ENCODE measurements at regions not wholly inside any gene's neighbourhood (a gene's known extent, or its start where the extent isn't known, plus 50 kb on each side); places are given as distances from the start of the nearest gene placed in this dataset.

- H3K27ac ChIP-seq: no peak overlapping the region
- H3K36me3 ChIP-seq (ENCODE audit: insufficient read depth, low read length): no peaks in the 10 kb centered on the region
- no peaks in the 10 kb centered on the region; the same call in 1 of the 2 replicates for H3K9me3 ChIP-seq (ENCODE audit: low read depth, low read length)
- DNase-seq (ENCODE audit: low read depth, low spot score): no peak
- TF ChIP-seq FOXP2 (optimal IDR thresholded peaks at IDR 0.05; ENCODE audit: control extremely low read depth, extremely low read length, insufficient read depth) (no peak), POLR2AphosphoS5 (IDR thresholded peaks at IDR 0.05; ENCODE audit: borderline replicate concordance, low read depth, low read length) (no peak), EZH2 (IDR thresholded peaks at IDR 0.05) (no peak)
- H3K4me3 ChIP-seq: no peak overlapping the region
- no peak overlapping the region for H3K9ac ChIP-seq (ENCODE audit: insufficient read length)
Measured at GRCh38 chr6:78594668-78595066, 272.7 kb upstream of the IRAK1BP1 start.

GRCh38 chr6:78597966-78598365 lies 269.4 kb upstream of the IRAK1BP1 start:
- DNase-seq (ENCODE audit: low read depth, low spot score): no peak
- H3K9ac ChIP-seq (ENCODE audit: insufficient read length): no peak overlapping the region
- H3K4me3 ChIP-seq: no peak overlapping the region
- H3K27ac ChIP-seq: no peak overlapping the region
- no peaks in the 10 kb centered on the region for H3K9me3 ChIP-seq (ENCODE audit: low read depth, low read length)
- H3K36me3 ChIP-seq (ENCODE audit: insufficient read depth, low read length): no peaks in the 10 kb centered on the region
- TF ChIP-seq EZH2 (IDR thresholded peaks at IDR 0.05) (no peak), FOXP2 (optimal IDR thresholded peaks at IDR 0.05; ENCODE audit: control extremely low read depth, extremely low read length, insufficient read depth) (no peak), POLR2AphosphoS5 (IDR thresholded peaks at IDR 0.05; ENCODE audit: borderline replicate concordance, low read depth, low read length) (no peak)

- TF ChIP-seq EZH2 (IDR thresholded peaks at IDR 0.05): no peak
- no peak for TF ChIP-seq POLR2AphosphoS5 (IDR thresholded peaks at IDR 0.05; ENCODE audit: borderline replicate concordance, low read depth, low read length)
- no peak for TF ChIP-seq FOXP2 (optimal IDR thresholded peaks at IDR 0.05; ENCODE audit: control extremely low read depth, extremely low read length, insufficient read depth)
- Histone ChIP-seq H3K27ac (no peak overlapping the region), H3K9ac (ENCODE audit: insufficient read length) (no peak overlapping the region), H3K4me3 (no peak overlapping the region), H3K9me3 (ENCODE audit: low read depth, low read length) (no peaks in the 10 kb centered on the region), H3K36me3 (ENCODE audit: insufficient read depth, low read length) (no peaks in the 10 kb centered on the region)
- DNase-seq (ENCODE audit: low read depth, low spot score): no peak
Measured at GRCh38 chr6:78598966-78599365, 268.4 kb upstream of the IRAK1BP1 start.

- Histone ChIP-seq H3K4me3 (no peak overlapping the region), H3K27ac (no peak overlapping the region), H3K9me3 (ENCODE audit: low read depth, low read length) (no peaks in the 10 kb centered on the region), H3K36me3 (ENCODE audit: insufficient read depth, low read length) (no peaks in the 10 kb centered on the region), H3K9ac (ENCODE audit: insufficient read length) (no peak overlapping the region)
- no peak for DNase-seq (ENCODE audit: low read depth, low spot score)
- TF ChIP-seq POLR2AphosphoS5 (IDR thresholded peaks at IDR 0.05; ENCODE audit: borderline replicate concordance, low read depth, low read length): no peak
- no peak for TF ChIP-seq FOXP2 (optimal IDR thresholded peaks at IDR 0.05; ENCODE audit: control extremely low read depth, extremely low read length, insufficient read depth)
- no peak for TF ChIP-seq EZH2 (IDR thresholded peaks at IDR 0.05)
Measured at GRCh38 chr6:78599526-78599925, 267.8 kb upstream of the IRAK1BP1 start.

- no peak for DNase-seq (ENCODE audit: low read depth, low spot score)
- Histone ChIP-seq H3K36me3 (ENCODE audit: insufficient read depth, low read length) (no peaks in the 10 kb centered on the region), H3K9ac (ENCODE audit: insufficient read length) (no peak overlapping the region), H3K4me3 (no peak overlapping the region), H3K9me3 (ENCODE audit: low read depth, low read length) (no peaks in the 10 kb centered on the region), H3K27ac (no peak overlapping the region)
- TF ChIP-seq FOXP2 (optimal IDR thresholded peaks at IDR 0.05; ENCODE audit: control extremely low read depth, extremely low read length, insufficient read depth) (no peak), POLR2AphosphoS5 (IDR thresholded peaks at IDR 0.05; ENCODE audit: borderline replicate concordance, low read depth, low read length) (no peak), EZH2 (IDR thresholded peaks at IDR 0.05) (no peak)
Measured at GRCh38 chr6:78605909-78606446, 261.4 kb upstream of the IRAK1BP1 start.

- TF ChIP-seq FOXP2 (optimal IDR thresholded peaks at IDR 0.05; ENCODE audit: control extremely low read depth, extremely low read length, insufficient read depth): no peak
- no peak for TF ChIP-seq EZH2 (IDR thresholded peaks at IDR 0.05)
- no peak for TF ChIP-seq POLR2AphosphoS5 (IDR thresholded peaks at IDR 0.05; ENCODE audit: borderline replicate concordance, low read depth, low read length)
- Histone ChIP-seq H3K9ac (ENCODE audit: insufficient read length) (no peak overlapping the region), H3K4me3 (no peak overlapping the region), H3K36me3 (ENCODE audit: insufficient read depth, low read length) (no peaks in the 10 kb centered on the region), H3K9me3 (ENCODE audit: low read depth, low read length) (no peaks in the 10 kb centered on the region), H3K27ac (no peak overlapping the region)
- no peak for DNase-seq (ENCODE audit: low read depth, low spot score)
Measured at GRCh38 chr6:78607189-78607588, 260.2 kb upstream of the IRAK1BP1 start.

- TF ChIP-seq FOXP2 (optimal IDR thresholded peaks at IDR 0.05; ENCODE audit: control extremely low read depth, extremely low read length, insufficient read depth) (no peak), EZH2 (IDR thresholded peaks at IDR 0.05) (no peak), POLR2AphosphoS5 (IDR thresholded peaks at IDR 0.05; ENCODE audit: borderline replicate concordance, low read depth, low read length) (no peak)
- Histone ChIP-seq H3K4me3 (no peak overlapping the region), H3K36me3 (ENCODE audit: insufficient read depth, low read length) (no peaks in the 10 kb centered on the region), H3K27ac (no peak overlapping the region), H3K9ac (ENCODE audit: insufficient read length) (no peak overlapping the region), H3K9me3 (ENCODE audit: low read depth, low read length) (no peaks in the 10 kb centered on the region)
- no peak for DNase-seq (ENCODE audit: low read depth, low spot score)
Measured at GRCh38 chr6:78611102-78611620, 256.2 kb upstream of the IRAK1BP1 start.

GRCh38 chr6:78611886-78612480 lies 255.4 kb upstream of the IRAK1BP1 start:
- no peaks in the 10 kb centered on the region for H3K36me3 ChIP-seq (ENCODE audit: insufficient read depth, low read length)
- no peak for DNase-seq (ENCODE audit: low read depth, low spot score)
- no peak overlapping the region for H3K27ac ChIP-seq
- H3K9me3 ChIP-seq (ENCODE audit: low read depth, low read length): no peaks in the 10 kb centered on the region
- H3K9ac ChIP-seq (ENCODE audit: insufficient read length): no peak overlapping the region
- no peak for TF ChIP-seq FOXP2 (optimal IDR thresholded peaks at IDR 0.05; ENCODE audit: control extremely low read depth, extremely low read length, insufficient read depth)
- no peak for TF ChIP-seq EZH2 (IDR thresholded peaks at IDR 0.05)
- TF ChIP-seq POLR2AphosphoS5 (IDR thresholded peaks at IDR 0.05; ENCODE audit: borderline replicate concordance, low read depth, low read length): no peak
- H3K4me3 ChIP-seq: no peak overlapping the region
